ENCODE measurements at regions not wholly inside any gene's neighbourhood (a gene's known extent, or its start where the extent isn't known, plus 50 kb on each side); places are given as distances from the start of the nearest gene placed in this dataset.
"Not testable (repeated sequence)": the region's sequence is repeated elsewhere in the genome, so short reads cannot be mapped to it uniquely, and the experiment has no call there.

GRCh38 chr3:96449803-96450202 is 364.6 kb upstream of the EPHA6 start:
- Mint-ChIP-seq H3K4me1 (ENCODE audit: low read depth) (no peaks in the 10 kb centered on the region), H3K4me3 (no peak overlapping the region), H3K36me3 (ENCODE audit: low read depth) (no peaks in the 10 kb centered on the region), H3K27ac (no peak overlapping the region), H3K9me3 (ENCODE audit: insufficient read depth) (peaks cover 3% of the 10 kb centered on the region), H3K27me3 (ENCODE audit: low read depth) (no peaks in the 10 kb centered on the region)
- CTCF ChIA-PET = no interaction called here
- POLR2A ChIA-PET = no interaction called here
- DNase-seq = no peak
- no peak for ATAC-seq

- ATAC-seq (no peak), DNase-seq (no peak)
- ChIA-PET POLR2A (no interaction called here), CTCF (no interaction called here)
- Mint-ChIP-seq H3K4me3 (no peak overlapping the region), H3K36me3 (ENCODE audit: low read depth) (no peaks in the 10 kb centered on the region), H3K4me1 (ENCODE audit: low read depth) (no peaks in the 10 kb centered on the region), H3K27me3 (ENCODE audit: low read depth) (no peaks in the 10 kb centered on the region), H3K27ac (no peak overlapping the region), H3K9me3 (ENCODE audit: insufficient read depth) (peaks cover 4% of the 10 kb centered on the region)
These were observed 363.7 kb upstream of the EPHA6 start for GRCh38 chr3:96450699-96451098.

GRCh38 chr3:96465521-96465920 is 348.9 kb upstream of the EPHA6 start:
- H3K27me3 Mint-ChIP-seq (ENCODE audit: low read depth) = no peaks in the 10 kb centered on the region
- peaks cover 13% of the 10 kb centered on the region for H3K9me3 Mint-ChIP-seq (ENCODE audit: insufficient read depth)
- no peak overlapping the region for H3K4me3 Mint-ChIP-seq
- POLR2A ChIA-PET = no interaction called here
- ATAC-seq = no peak
- CTCF ChIA-PET = no interaction called here
- no peaks in the 10 kb centered on the region for H3K36me3 Mint-ChIP-seq (ENCODE audit: low read depth)
- no peak overlapping the region for H3K27ac Mint-ChIP-seq
- no peak for DNase-seq
- H3K4me1 Mint-ChIP-seq (ENCODE audit: low read depth) = no peaks in the 10 kb centered on the region

GRCh38 chr3:96466441-96466840 is 348.0 kb upstream of the EPHA6 start:
- no peaks in the 10 kb centered on the region for H3K36me3 Mint-ChIP-seq (ENCODE audit: low read depth)
- ChIA-PET CTCF (no interaction called here), POLR2A (no interaction called here)
- no peak for DNase-seq
- H3K27me3 Mint-ChIP-seq (ENCODE audit: low read depth) = no peaks in the 10 kb centered on the region
- no peaks in the 10 kb centered on the region for H3K4me1 Mint-ChIP-seq (ENCODE audit: low read depth)
- peaks cover 9% of the 10 kb centered on the region for H3K9me3 Mint-ChIP-seq (ENCODE audit: insufficient read depth)
- ATAC-seq = no peak
- no peak overlapping the region for H3K27ac Mint-ChIP-seq
- H3K4me3 Mint-ChIP-seq = no peak overlapping the region

GRCh38 chr3:96467639-96468038 is 346.8 kb upstream of the EPHA6 start:
- no peak for ATAC-seq
- no peak overlapping the region for H3K4me3 Mint-ChIP-seq
- H3K9me3 Mint-ChIP-seq (ENCODE audit: insufficient read depth) = peaks cover 6% of the 10 kb centered on the region
- no peaks in the 10 kb centered on the region for H3K36me3 Mint-ChIP-seq (ENCODE audit: low read depth)
- no peak for DNase-seq
- no peak overlapping the region for H3K27ac Mint-ChIP-seq
- ChIA-PET POLR2A (no interaction called here), CTCF (no interaction called here)
- H3K4me1 Mint-ChIP-seq (ENCODE audit: low read depth) = no peaks in the 10 kb centered on the region
- no peaks in the 10 kb centered on the region for H3K27me3 Mint-ChIP-seq (ENCODE audit: low read depth)

- H3K27me3 Mint-ChIP-seq (ENCODE audit: low read depth) = no peaks in the 10 kb centered on the region
- ChIA-PET POLR2A (no interaction called here), CTCF (no interaction called here)
- no peak overlapping the region for H3K27ac Mint-ChIP-seq
- H3K9me3 Mint-ChIP-seq (ENCODE audit: insufficient read depth) = peaks cover 4% of the 10 kb centered on the region
- no peaks in the 10 kb centered on the region for H3K4me1 Mint-ChIP-seq (ENCODE audit: low read depth)
- H3K4me3 Mint-ChIP-seq = no peak overlapping the region
- no peak for ATAC-seq
- no peaks in the 10 kb centered on the region for H3K36me3 Mint-ChIP-seq (ENCODE audit: low read depth)
- no peak for DNase-seq
These were observed 335.9 kb upstream of the EPHA6 start for GRCh38 chr3:96478496-96478895.

GRCh38 chr3:96480881-96481280 is 333.5 kb upstream of the EPHA6 start:
- no peaks in the 10 kb centered on the region for H3K36me3 Mint-ChIP-seq (ENCODE audit: low read depth)
- ChIA-PET CTCF (no interaction called here), POLR2A (no interaction called here)
- H3K4me3 Mint-ChIP-seq = no peak overlapping the region
- no peaks in the 10 kb centered on the region for H3K4me1 Mint-ChIP-seq (ENCODE audit: low read depth)
- H3K27ac Mint-ChIP-seq = no peak overlapping the region
- no peaks in the 10 kb centered on the region for H3K27me3 Mint-ChIP-seq (ENCODE audit: low read depth)
- no peak for DNase-seq
- ATAC-seq = no peak
- H3K9me3 Mint-ChIP-seq (ENCODE audit: insufficient read depth) = peaks cover 7% of the 10 kb centered on the region

- CTCF ChIA-PET; H3K4me1 Mint-ChIP-seq (ENCODE audit: low read depth); H3K36me3 Mint-ChIP-seq (ENCODE audit: low read depth); ATAC-seq; H3K27ac Mint-ChIP-seq; H3K9me3 Mint-ChIP-seq (ENCODE audit: insufficient read depth); H3K4me3 Mint-ChIP-seq; H3K27me3 Mint-ChIP-seq (ENCODE audit: low read depth); DNase-seq; POLR2A ChIA-PET: not testable (repeated sequence)
These were observed 331.2 kb upstream of the EPHA6 start for GRCh38 chr3:96483191-96483590.

- ChIA-PET CTCF (no interaction called here), POLR2A (no interaction called here)
- Mint-ChIP-seq H3K9me3 (ENCODE audit: insufficient read depth) (peaks cover 11% of the 10 kb centered on the region), H3K27ac (no peak overlapping the region), H3K4me3 (no peak overlapping the region), H3K27me3 (ENCODE audit: low read depth) (no peaks in the 10 kb centered on the region), H3K4me1 (ENCODE audit: low read depth) (no peaks in the 10 kb centered on the region), H3K36me3 (ENCODE audit: low read depth) (no peaks in the 10 kb centered on the region)
- ATAC-seq (no peak), DNase-seq (no peak)
These were observed 330.6 kb upstream of the EPHA6 start for GRCh38 chr3:96483781-96484180.

- H3K36me3 Mint-ChIP-seq (ENCODE audit: low read depth) = no peaks in the 10 kb centered on the region
- H3K4me3 Mint-ChIP-seq = no peak overlapping the region
- no peak for ATAC-seq
- H3K27me3 Mint-ChIP-seq (ENCODE audit: low read depth) = no peaks in the 10 kb centered on the region
- no peak for DNase-seq
- H3K27ac Mint-ChIP-seq = no peak overlapping the region
- peaks cover 17% of the 10 kb centered on the region for H3K9me3 Mint-ChIP-seq (ENCODE audit: insufficient read depth)
- ChIA-PET POLR2A (no interaction called here), CTCF (no interaction called here)
- no peaks in the 10 kb centered on the region for H3K4me1 Mint-ChIP-seq (ENCODE audit: low read depth)
These were observed 325.7 kb upstream of the EPHA6 start for GRCh38 chr3:96488708-96489107.

GRCh38 chr3:96491023-96491422 is 323.4 kb upstream of the EPHA6 start:
- no peaks in the 10 kb centered on the region for H3K4me1 Mint-ChIP-seq (ENCODE audit: low read depth)

GRCh38 chr3:96491868-96492267 is 322.5 kb upstream of the EPHA6 start:
- ChIA-PET CTCF (no interaction called here), POLR2A (no interaction called here)
- Mint-ChIP-seq H3K9me3 (ENCODE audit: insufficient read depth) (peaks cover 24% of the 10 kb centered on the region), H3K4me1 (ENCODE audit: low read depth) (no peaks in the 10 kb centered on the region), H3K27ac (no peak overlapping the region), H3K27me3 (ENCODE audit: low read depth) (no peaks in the 10 kb centered on the region), H3K4me3 (no peak overlapping the region), H3K36me3 (ENCODE audit: low read depth) (peaks cover 2% of the 10 kb centered on the region)
- no peak for DNase-seq
- no peak for ATAC-seq

More at GRCh38 chr3:96491023-96491422, 323.4 kb upstream of the EPHA6 start:
- Mint-ChIP-seq H3K36me3 (ENCODE audit: low read depth) (peaks cover 2% of the 10 kb centered on the region), H3K9me3 (ENCODE audit: insufficient read depth) (peaks cover 19% of the 10 kb centered on the region), H3K27ac (no peak overlapping the region), H3K27me3 (ENCODE audit: low read depth) (no peaks in the 10 kb centered on the region), H3K4me3 (no peak overlapping the region)
- ChIA-PET CTCF (no interaction called here), POLR2A (no interaction called here)
- no peak for DNase-seq
- ATAC-seq = no peak

- ATAC-seq (no peak), DNase-seq (no peak)
- POLR2A ChIA-PET = no interaction called here
- CTCF ChIA-PET = no interaction called here
- no peak overlapping the region for H3K27ac Mint-ChIP-seq
- H3K4me3 Mint-ChIP-seq = no peak overlapping the region
- H3K36me3 Mint-ChIP-seq (ENCODE audit: low read depth) = no peaks in the 10 kb centered on the region
- peaks cover 6% of the 10 kb centered on the region for H3K9me3 Mint-ChIP-seq (ENCODE audit: insufficient read depth)
- no peaks in the 10 kb centered on the region for H3K4me1 Mint-ChIP-seq (ENCODE audit: low read depth)
- no peaks in the 10 kb centered on the region for H3K27me3 Mint-ChIP-seq (ENCODE audit: low read depth)
These were observed 304.1 kb upstream of the EPHA6 start for GRCh38 chr3:96510334-96510733.

Measured in activated CD8-positive, alpha-beta T cell treated with anti-CD3 and anti-CD28 coated beads, Interleukin-2, amount 10 ng/mL, durations not matched to agents 7 days and 5 days (primary cell).